NCI-H1092 (cell line): ENCODE measurements at regions not wholly inside any gene's neighbourhood (a gene's known extent, or its start where the extent isn't known, plus 50 kb on each side); places are given as distances from the start of the nearest gene placed in this dataset.
"Not testable (repeated sequence)": the region's sequence is repeated elsewhere in the genome, so short reads cannot be mapped to it uniquely, and the experiment has no call there.

Source experiments
- DNase-seq: peaks from one replicate; lab custom pipeline; 2025; lab: John Stamatoyannopoulos, UW

GRCh38 chr4:12692815-12693214 is 791.3 kb downstream of the RAB28 start:
- DNase-seq = no peak

GRCh38 chr4:12691168-12691567 is 793.0 kb downstream of the RAB28 start:
- DNase-seq = no peak

- DNase-seq = no peak
These were observed 794.7 kb downstream of the RAB28 start for GRCh38 chr4:12689457-12689856.

- no peak for DNase-seq
These were observed 804.9 kb downstream of the RAB28 start for GRCh38 chr4:12679217-12679616.

GRCh38 chr4:12674184-12674583 is 810.0 kb downstream of the RAB28 start:
- no peak for DNase-seq

GRCh38 chr4:12672303-12672702 is 811.8 kb downstream of the RAB28 start:
- DNase-seq = no peak

- DNase-seq = no peak
These were observed 826.0 kb downstream of the RAB28 start for GRCh38 chr4:12658146-12658545.

- no peak for DNase-seq
These were observed 832.3 kb downstream of the RAB28 start for GRCh38 chr4:12651876-12652275.

- DNase-seq = no peak
These were observed 838.4 kb downstream of the RAB28 start for GRCh38 chr4:12645732-12646131.

GRCh38 chr4:12644261-12644660 is 839.9 kb downstream of the RAB28 start:
- DNase-seq = no peak

- no peak for DNase-seq
These were observed 847.9 kb downstream of the RAB28 start for GRCh38 chr4:12636191-12636590.

- no peak for DNase-seq
These were observed 848.5 kb downstream of the RAB28 start for GRCh38 chr4:12635629-12636028.

GRCh38 chr4:12633053-12633651 is 851.0 kb downstream of the RAB28 start:
- DNase-seq = peak; percentile 66

GRCh38 chr4:12615822-12616221 is 868.3 kb downstream of the RAB28 start:
- DNase-seq = no peak

GRCh38 chr4:12612876-12613275 is 871.3 kb downstream of the RAB28 start:
- DNase-seq = no peak

GRCh38 chr4:12609212-12609875 is 874.8 kb downstream of the RAB28 start:
- DNase-seq = not testable (repeated sequence)

- DNase-seq = no peak
These were observed 888.2 kb downstream of the RAB28 start for GRCh38 chr4:12595986-12596385.

- DNase-seq = no peak
These were observed 888.7 kb downstream of the RAB28 start for GRCh38 chr4:12595489-12595888.

- DNase-seq = no peak
These were observed 895.6 kb downstream of the RAB28 start for GRCh38 chr4:12588582-12588981.

GRCh38 chr4:12586242-12587006 is 897.7 kb downstream of the RAB28 start:
- DNase-seq = no peak

GRCh38 chr4:12584116-12584875 is 899.8 kb downstream of the RAB28 start:
- no peak for DNase-seq

- no peak for DNase-seq
These were observed 900.9 kb downstream of the RAB28 start for GRCh38 chr4:12583275-12583674.

GRCh38 chr4:12580787-12581186 is 903.4 kb downstream of the RAB28 start:
- DNase-seq = no peak
